HEK293 (cell line): ENCODE measurements at regions not wholly inside any gene's neighbourhood (a gene's known extent, or its start where the extent isn't known, plus 50 kb on each side); places are given as distances from the start of the nearest gene placed in this dataset.

Experiments
- CTCF ChIA-PET: fragments of 350-600 bp; formaldehyde crosslinking; extraction: SDS; loops from one replicate; lab custom pipeline; 2021; ENCODE audit warnings: antibody characterized with exemption; lab: Yijun Ruan, JAX
- POLR2A ChIA-PET: fragments of 300-600 bp; formaldehyde crosslinking; extraction: SDS; loops from one replicate; lab custom pipeline; 2020; ENCODE audit warnings: antibody characterized with exemption, inconsistent platforms; lab: Yijun Ruan, JAX
- H3K27ac ChIP-seq: fragments of 200-500 bp; sonication (Bioruptor generic); 2 replicates; pipeline ENCODE4 v1.5.1; 2014; ENCODE audit warnings: low read depth, low read length, control low read depth, inconsistent platforms; ENCODE audit errors: extremely low read depth
- H3K36me3 ChIP-seq, 2 experiments: fragments of 200-500 bp in 1 of 2; sonication (Bioruptor generic) in 1 of 2; 1 replicate in 1 of 2; 2 replicates in 1 of 2; pipeline ENCODE4 v1.5.1; 2014 to 2017; ENCODE audit warnings: inconsistent platforms in 2 of 2, low read length in 2 of 2; ENCODE audit not compliant: control insufficient read depth in 2 of 2, insufficient read depth in 1 of 2
- H3K4me1 ChIP-seq: fragments of 200-500 bp; sonication (Bioruptor generic); 2 replicates; pipeline ENCODE4 v1.5.1; 2014; ENCODE audit warnings: mild to moderate bottlenecking, low read length, inconsistent platforms; ENCODE audit not compliant: control insufficient read depth, insufficient read depth
- H3K4me3 ChIP-seq: 2 replicates; pipeline ENCODE4 v1.5.1; 2011; ENCODE audit warnings: low read depth, mild to moderate bottlenecking, control low read depth, low read length, moderate library complexity
- H3K9me3 ChIP-seq: fragments of 200-500 bp; sonication (Bioruptor generic); 2 replicates; pipeline ENCODE4 v1.5.1; 2014; ENCODE audit warnings: low read depth, low read length, inconsistent platforms; ENCODE audit not compliant: control insufficient read depth, insufficient read depth
- HOXA7 ChIP-seq: sonication (generic); formaldehyde crosslinking; IDR thresholded peaks from 2 replicates; pipeline ENCODE4 v1.8.1; 2022; ENCODE audit warnings: missing genetic modification reagents, borderline replicate concordance
- HOXD13 ChIP-seq: sonication (generic); formaldehyde crosslinking; IDR thresholded peaks from 2 replicates; pipeline ENCODE4 v1.8.0; 2022; ENCODE audit warnings: missing genetic modification reagents, borderline replicate concordance
- INSM2 ChIP-seq: fragments of 450-650 bp; formaldehyde crosslinking; IDR thresholded peaks from 2 replicates; pipeline ENCODE4 v1.5.1; 2016; ENCODE audit warnings: missing biosample characterization, missing genetic modification characterization
- ZBTB11 ChIP-seq: fragments of 450-650 bp; formaldehyde crosslinking; conservative IDR thresholded peaks from 2 replicates; pipeline ENCODE4 v1.5.1; 2016; ENCODE audit warnings: low read depth, missing biosample characterization, missing genetic modification characterization
- ZBTB6 ChIP-seq: fragments of 450-650 bp; formaldehyde crosslinking; IDR thresholded peaks from 2 replicates; pipeline ENCODE4 v1.5.1; 2017; ENCODE audit warnings: missing biosample characterization, missing genetic modification characterization
- ZNF146 ChIP-seq: fragments of 450-650 bp; formaldehyde crosslinking; IDR thresholded peaks from 2 replicates; pipeline ENCODE4 v1.5.1; 2016; ENCODE audit warnings: missing biosample characterization, missing genetic modification characterization
- ZNF2 ChIP-seq: fragments of 450-650 bp; formaldehyde crosslinking; IDR thresholded peaks from 2 replicates; pipeline ENCODE4 v1.5.1; 2016; ENCODE audit warnings: missing biosample characterization, missing genetic modification characterization
- ZNF202 ChIP-seq: fragments of 450-650 bp; formaldehyde crosslinking; IDR thresholded peaks from 2 replicates; pipeline ENCODE4 v1.5.1; 2016; ENCODE audit warnings: missing biosample characterization, missing genetic modification characterization, borderline replicate concordance
- ZNF24 ChIP-seq: fragments of 450-650 bp; formaldehyde crosslinking; IDR thresholded peaks from 2 replicates; pipeline ENCODE4 v1.5.1; 2016; ENCODE audit warnings: missing biosample characterization, missing genetic modification characterization
- ZNF274 ChIP-seq, 2 experiments: fragments of 200-500 bp in 1 of 2; fragments of 450-650 bp in 1 of 2; sonication (Bioruptor generic) in 1 of 2; formaldehyde crosslinking in 1 of 2; IDR thresholded peaks; 2 replicates each; pipeline versions ENCODE4 v1.5.1 to v1.6.1; 2014 to 2016; ENCODE audit warnings: borderline replicate concordance in 1 of 2, inconsistent platforms in 1 of 2, low read length in 1 of 2, missing biosample characterization in 1 of 2, missing genetic modification characterization in 1 of 2
- ZNF561 ChIP-seq: fragments of 450-650 bp; IDR thresholded peaks from 2 replicates; pipeline ENCODE4 v1.5.1; 2018; ENCODE audit warnings: missing biosample characterization, missing genetic modification characterization, borderline replicate concordance
- ZNF791 ChIP-seq: fragments of 450-650 bp; formaldehyde crosslinking; IDR thresholded peaks from 2 replicates; pipeline ENCODE4 v1.5.1; 2016; ENCODE audit warnings: missing biosample characterization, missing genetic modification characterization
- ZSCAN30 ChIP-seq: fragments of 450-650 bp; IDR thresholded peaks from 2 replicates; pipeline ENCODE4 v1.5.1; 2018; ENCODE audit warnings: missing biosample characterization, mild to moderate bottlenecking, missing genetic modification characterization, moderate library complexity

GRCh38 chr3:124557-125179 is 71.9 kb upstream of the CHL1 start (continued):
- no peak for TF ChIP-seq HOXA7 (CRISPR knock-in tag)
- TF ChIP-seq, all 188 proteins: peak for 0

GRCh38 chr3:128515-129172 is 67.9 kb upstream of the CHL1 start:
- H3K4me1 ChIP-seq, result no peaks in the 10 kb centered on the region
- no peaks in the 10 kb centered on the region for H3K9me3 ChIP-seq
- TF ChIP-seq ZNF146 (tag by site-specific recombination) (no peak), ZNF202 (tag by site-specific recombination) (no peak), ZBTB6 (tag by site-specific recombination) (no peak), ZNF791 (tag by site-specific recombination) (no peak), INSM2 (tag by site-specific recombination) (no peak), ZBTB11 (tag by site-specific recombination) (no peak), ZNF561 (tag by site-specific recombination) (no peak)
- no peak overlapping the region for H3K27ac ChIP-seq
- no peak overlapping the region for H3K4me3 ChIP-seq
- H3K36me3 ChIP-seq, result no peaks in the 10 kb centered on the region
- CTCF ChIA-PET, result interaction anchor here (0.6 kb wide), 1 partner anchor 76 kb away, joined by 5 read pairs; no protein-coding TSS in a partner anchor
- POLR2A ChIA-PET, result no interaction called here

- POLR2A ChIA-PET, result no interaction called here
- Histone ChIP-seq H3K4me3 (no peak overlapping the region), H3K4me1 (no peaks in the 10 kb centered on the region), H3K27ac (no peak overlapping the region), H3K36me3 (no peaks in the 10 kb centered on the region), H3K9me3 (no peaks in the 10 kb centered on the region)
- no peak for TF ChIP-seq ZNF274 (IDR thresholded peaks at IDR 0.05; ENCODE audit: low read length)
- TF ChIP-seq ZNF274 (tag by site-specific recombination; IDR thresholded peaks at IDR 0.05; ENCODE audit: borderline replicate concordance), result no peak
- TF ChIP-seq ZSCAN30, result no peak
- TF ChIP-seq ZNF2 (tag by site-specific recombination), result no peak
- TF ChIP-seq HOXD13 (CRISPR knock-in tag), result no peak
- no peak for TF ChIP-seq ZNF24 (tag by site-specific recombination)
- CTCF ChIA-PET, result interaction anchor here (1.4 kb wide), 1 partner anchor 89 kb away, joined by 4 read pairs; no protein-coding TSS in a partner anchor
Observed at GRCh38 chr3:131151-131888, 65.2 kb upstream of the CHL1 start.
